ENCODE measurements at regions not wholly inside any gene's neighbourhood (a gene's known extent, or its start where the extent isn't known, plus 50 kb on each side); places are given as distances from the start of the nearest gene placed in this dataset.

DNA sequence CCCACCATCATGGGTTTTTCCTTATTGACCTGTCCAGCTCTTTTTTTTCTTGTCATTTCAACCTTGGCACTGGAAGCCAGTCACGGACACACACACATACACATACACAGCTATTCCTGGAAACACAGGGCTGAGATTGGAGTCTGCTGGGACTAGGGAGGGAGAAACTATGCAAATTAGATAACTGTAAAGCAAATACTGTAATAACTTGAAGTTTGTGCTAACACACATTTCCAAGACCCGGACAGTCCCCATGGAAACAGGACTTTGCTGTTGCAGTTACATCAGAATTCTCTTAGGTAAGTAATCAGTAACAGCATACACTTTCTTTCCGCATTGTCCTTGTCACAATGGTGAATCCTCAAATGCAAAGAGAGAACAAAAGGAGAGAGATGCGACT is 304.4 kb downstream of the KBTBD8 start:
- H3K9ac ChIP-seq (replicated peaks in 1 of 4; ENCODE audit: extremely low read depth in 1 of 4, low read depth in 3 of 4, low read length in 3 of 4): no peak overlapping the region
- no peak overlapping the region for H4K5ac ChIP-seq (ENCODE audit: insufficient read length, low read depth, low read length)
- H3K27ac ChIP-seq (ENCODE audit: low read depth, low read length): no peak overlapping the region
- POLR2A ChIA-PET (ENCODE audit: partially characterized antibody): no interaction called here
- FAIRE-seq (no peak), DNase-seq (ENCODE audit: low read depth in 1 of 2, low spot score in 2 of 2) (no peak)
- no peak overlapping the region for H2BK5ac ChIP-seq (ENCODE audit: low read depth, low read length)
- H3K18ac ChIP-seq (ENCODE audit: extremely low read depth, low read length): no peak overlapping the region
- H3K4ac ChIP-seq (replicated peaks; ENCODE audit: insufficient read length, low read depth, low read length): no peak overlapping the region
- WGBS, 2 experiments (ENCODE audit: extremely low coverage in 1 of 2, insufficient coverage in 1 of 2, insufficient read length in 1 of 2, insufficient replicate concordance in 2 of 2, low coverage in 1 of 2, low lambda C conversion rate in 2 of 2, missing lambda C conversion rate in 1 of 2): 76% methylated on average over 4 of the region's 4 CpGs; no CpG with 5 or more reads in 1 of the 2 experiments
- no peaks in the 10 kb centered on the region for H3K23me2 ChIP-seq (ENCODE audit: low read depth, low read length)
- H3K79me1 ChIP-seq (ENCODE audit: low read depth, low read length): no peaks in the 10 kb centered on the region
- no peak overlapping the region for H2AK5ac ChIP-seq (ENCODE audit: low read depth, low read length)
- H3K4me2 ChIP-seq (ENCODE audit: insufficient read depth in 1 of 2, low read depth in 2 of 2, low read length in 2 of 2): no peak overlapping the region
- CTCF ChIA-PET (ENCODE audit: partially characterized antibody): interaction anchor here (0.9 to 1.3 kb wide), 3 partner anchors 17 to 192 kb away, joined by 3 read pairs; no protein-coding TSS in a partner anchor
- no peak overlapping the region for H2AFZ ChIP-seq (ENCODE audit: low read length)
- H3K56ac ChIP-seq (replicated peaks; ENCODE audit: insufficient read length, low read depth, low read length): no peak overlapping the region
- peaks cover 0 to 6% (median 2%) of the 10 kb centered on the region in 4 experiments; a peak in 2 of 7 replicates for H3K4me1 ChIP-seq (replicated peaks in 1 of 4; ENCODE audit: control insufficient read depth in 3 of 4, insufficient read depth in 4 of 4, low read length in 3 of 4)
- no peak overlapping the region for H4K91ac ChIP-seq (replicated peaks; ENCODE audit: insufficient read length, low read length)
- no peak overlapping the region for H2BK20ac ChIP-seq (ENCODE audit: low read length)
- no peak overlapping the region for H3K14ac ChIP-seq (ENCODE audit: insufficient read length)
- H4K8ac ChIP-seq (ENCODE audit: extremely low read depth, insufficient read depth, low read length): no peak overlapping the region
- no peak overlapping the region for H3K4me3 ChIP-seq (ENCODE audit: extremely low read depth in 1 of 4, insufficient read depth in 2 of 4, low read depth in 3 of 4, low read length in 4 of 4)
- H2BK120ac ChIP-seq (replicated peaks; ENCODE audit: low read depth, low read length): no peak overlapping the region
- H3K79me2 ChIP-seq (ENCODE audit: control insufficient read depth in 1 of 2, insufficient read depth in 2 of 2, low read length in 2 of 2): no peaks in the 10 kb centered on the region
- H4K20me1 ChIP-seq (replicated peaks in 1 of 2; ENCODE audit: control insufficient read depth in 1 of 2, insufficient read depth in 2 of 2, low read length in 2 of 2): no peaks in the 10 kb centered on the region
- H3K36me3 ChIP-seq (ENCODE audit: control insufficient read depth in 2 of 4, insufficient read depth in 4 of 4, low read length in 3 of 4): no peaks in the 10 kb centered on the region
- no peaks in the 10 kb centered on the region for H3K27me3 ChIP-seq (replicated peaks in 1 of 4; ENCODE audit: control insufficient read depth in 3 of 4, extremely low read depth in 1 of 4, insufficient read depth in 3 of 4, low read length in 3 of 4)
- no peak overlapping the region for H2BK15ac ChIP-seq (ENCODE audit: low read length)
- no peak overlapping the region for H3K23ac ChIP-seq (ENCODE audit: insufficient read length)
- H3K9me3 ChIP-seq (ENCODE audit: insufficient read depth in 2 of 2, low read depth in 1 of 2, low read length in 1 of 2): no peaks in the 10 kb centered on the region
- no peak overlapping the region for H2BK12ac ChIP-seq (ENCODE audit: low read depth, low read length)
- TF ChIP-seq EP300 (IDR thresholded peaks at IDR 0.05; ENCODE audit: borderline replicate concordance in 1 of 2, low read depth in 2 of 2, low read length in 2 of 2): no peak
- TF ChIP-seq FOSL1 (IDR thresholded peaks at IDR 0.05; ENCODE audit: insufficient read depth, low read depth, low read length): no peak
- no peak for TF ChIP-seq SP2 (IDR thresholded peaks at IDR 0.05; ENCODE audit: low read length)
- no peak for TF ChIP-seq CTBP2 (IDR thresholded peaks at IDR 0.05; ENCODE audit: borderline replicate concordance, insufficient read depth, insufficient read length, low read length)
- no peak for TF ChIP-seq SRF (IDR thresholded peaks at IDR 0.05; ENCODE audit: low read depth, low read length)
- TF ChIP-seq CBX8 (IDR thresholded peaks at IDR 0.05; ENCODE audit: borderline replicate concordance, low read depth, low read length): no peak
- no peak for TF ChIP-seq SAP30 (IDR thresholded peaks at IDR 0.05; ENCODE audit: insufficient read depth, insufficient replicate concordance, low read length)
- no peak for TF ChIP-seq GABPA (IDR thresholded peaks at IDR 0.05; ENCODE audit: borderline replicate concordance, insufficient read depth, low read length)
- TF ChIP-seq CEBPB (IDR thresholded peaks at IDR 0.05; ENCODE audit: low read depth, low read length): no peak
- TF ChIP-seq SIX5 (IDR thresholded peaks at IDR 0.05; ENCODE audit: low read depth, low read length): no peak
- TF ChIP-seq, protein P1, sequence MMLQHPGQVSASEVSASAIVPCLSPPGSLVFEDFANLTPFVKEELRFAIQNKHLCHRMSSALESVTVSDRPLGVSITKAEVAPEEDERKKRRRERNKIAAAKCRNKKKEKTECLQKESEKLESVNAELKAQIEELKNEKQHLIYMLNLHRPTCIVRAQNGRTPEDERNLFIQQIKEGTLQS (IDR thresholded peaks at IDR 0.05; ENCODE audit: insufficient read depth, low read depth, low read length): no peak
- TF ChIP-seq, protein P2, sequence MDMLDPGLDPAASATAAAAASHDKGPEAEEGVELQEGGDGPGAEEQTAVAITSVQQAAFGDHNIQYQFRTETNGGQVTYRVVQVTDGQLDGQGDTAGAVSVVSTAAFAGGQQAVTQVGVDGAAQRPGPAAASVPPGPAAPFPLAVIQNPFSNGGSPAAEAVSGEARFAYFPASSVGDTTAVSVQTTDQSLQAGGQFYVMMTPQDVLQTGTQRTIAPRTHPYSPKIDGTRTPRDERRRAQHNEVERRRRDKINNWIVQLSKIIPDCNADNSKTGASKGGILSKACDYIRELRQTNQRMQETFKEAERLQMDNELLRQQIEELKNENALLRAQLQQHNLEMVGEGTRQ (IDR thresholded peaks at IDR 0.05; ENCODE audit: low read length): no peak

All from H1 (cell line).